ENCODE measurements at regions not wholly inside any gene's neighbourhood (a gene's known extent, or its start where the extent isn't known, plus 50 kb on each side); places are given as distances from the start of the nearest gene placed in this dataset.
A peak's percentile ranks its signal among the peaks of the same experiment; 100 is the strongest.

- DNase-seq: no peak
Measured at GRCh38 chr21:20721151-20721550, 277.1 kb upstream of the NCAM2 start.

DNA sequence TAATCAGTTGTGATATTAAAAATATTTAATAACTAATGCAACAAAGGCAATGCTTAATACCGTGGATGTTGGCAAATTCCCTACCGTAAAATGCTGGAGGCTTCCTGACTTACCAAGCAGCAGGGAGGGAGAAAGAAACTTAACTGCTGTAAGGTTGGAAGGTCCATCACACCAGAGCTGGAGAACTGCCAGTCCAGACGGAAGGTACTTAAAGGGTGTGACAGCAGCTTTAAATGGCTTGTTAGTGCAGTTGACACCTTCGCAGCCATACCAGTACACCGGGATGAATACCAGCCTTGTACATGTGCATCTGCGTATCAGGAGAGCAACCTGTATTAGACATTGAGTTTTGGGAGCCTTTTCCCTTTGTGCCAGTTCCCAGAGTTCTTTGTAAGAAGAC lies 269.5 kb upstream of the NCAM2 start:
- DNase-seq: no peak

DNA sequence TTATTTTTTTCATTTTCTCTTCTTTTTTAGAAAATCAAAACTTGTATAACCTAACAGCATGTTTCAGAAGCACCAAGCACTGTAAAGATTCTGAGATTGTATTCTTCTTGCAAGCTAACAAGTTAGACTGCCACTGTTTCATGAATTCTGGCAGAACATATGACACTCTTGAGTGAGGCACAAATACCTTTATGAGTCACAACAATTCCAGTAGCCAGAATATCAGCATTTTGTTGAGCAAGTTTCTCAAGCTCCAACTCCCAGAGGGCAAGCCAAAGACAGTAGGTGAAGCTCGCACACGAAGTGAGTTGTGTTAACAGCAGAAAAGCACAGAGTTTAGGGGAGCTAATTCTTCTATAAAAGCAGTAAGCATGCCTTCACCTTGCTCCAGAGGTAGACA lies 268.8 kb upstream of the NCAM2 start:
- no peak for DNase-seq

GRCh38 chr21:20730441-20730840 lies 267.8 kb upstream of the NCAM2 start:
- DNase-seq: no peak

DNA sequence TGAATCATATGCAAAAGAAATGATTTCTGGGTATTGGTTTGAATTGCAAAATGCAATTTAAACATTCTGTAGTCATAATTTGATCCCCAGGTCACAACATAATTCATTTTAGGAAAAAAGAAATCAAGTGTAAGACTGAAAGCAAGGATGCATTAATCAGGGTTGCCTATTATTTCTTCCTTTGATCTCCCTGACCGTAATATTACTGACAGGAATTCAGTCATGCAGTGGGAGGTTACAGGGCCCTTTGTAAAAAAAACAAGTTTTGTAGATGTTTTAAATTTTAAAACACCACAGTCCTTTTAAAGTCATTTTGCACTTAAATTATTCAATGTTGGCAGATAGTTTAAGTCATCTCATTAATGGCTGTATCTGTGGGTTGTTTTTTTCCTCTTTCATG lies 263.0 kb upstream of the NCAM2 start:
- DNase-seq: no peak

GRCh38 chr21:20737227-20737913 lies 260.8 kb upstream of the NCAM2 start:
- DNase-seq: no peak

- no peak for DNase-seq
Measured at GRCh38 chr21:20739421-20739820, 258.8 kb upstream of the NCAM2 start.

DNA sequence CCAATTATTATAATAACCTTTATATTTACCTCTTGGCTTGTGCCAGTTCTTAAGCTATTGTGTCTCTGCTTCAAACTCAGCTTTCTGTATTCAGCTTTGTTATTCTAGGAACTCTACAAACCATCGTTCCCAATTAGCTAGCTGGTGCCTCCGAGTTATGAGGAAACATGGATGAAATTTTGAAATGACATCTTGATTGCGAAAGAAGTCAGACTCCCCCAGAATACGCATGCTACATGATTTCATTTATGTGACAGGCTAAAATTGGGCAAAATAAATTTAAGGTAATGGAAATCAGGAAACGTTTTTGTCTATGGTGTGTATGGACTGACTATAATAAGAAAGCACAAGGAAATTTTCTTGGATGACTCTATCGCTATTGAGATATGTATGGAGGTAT lies 256.8 kb upstream of the NCAM2 start:
- no peak for DNase-seq

GRCh38 chr21:20760221-20760620 lies 238.0 kb upstream of the NCAM2 start:
- DNase-seq: no peak

GRCh38 chr21:20774737-20775136 lies 223.5 kb upstream of the NCAM2 start:
- DNase-seq: no peak

DNA sequence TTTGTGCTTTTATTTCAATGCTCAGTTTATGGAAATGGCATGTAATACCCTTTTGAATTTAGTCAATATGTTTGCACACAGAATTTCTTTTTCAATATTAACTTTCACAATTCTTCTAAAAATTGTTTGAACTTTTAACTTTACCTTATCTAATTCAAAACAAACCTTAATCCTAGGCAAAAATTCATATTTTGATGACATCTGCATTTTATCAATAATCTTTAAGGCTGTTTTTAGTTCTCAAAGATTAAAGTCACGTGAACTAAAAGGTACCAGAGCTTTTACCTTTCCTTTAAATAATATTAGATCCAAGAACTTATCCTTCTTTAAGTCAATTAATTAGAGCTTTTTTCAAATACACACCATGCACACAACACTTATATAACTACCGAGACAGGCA lies 218.9 kb upstream of the NCAM2 start:
- no peak for DNase-seq

- no peak for DNase-seq
Measured at GRCh38 chr21:20783611-20784010, 214.6 kb upstream of the NCAM2 start.

- DNase-seq: no peak
Measured at GRCh38 chr21:20789729-20790500, 208.3 kb upstream of the NCAM2 start.

- no peak for DNase-seq
Measured at GRCh38 chr21:20800106-20800505, 198.1 kb upstream of the NCAM2 start.

DNA sequence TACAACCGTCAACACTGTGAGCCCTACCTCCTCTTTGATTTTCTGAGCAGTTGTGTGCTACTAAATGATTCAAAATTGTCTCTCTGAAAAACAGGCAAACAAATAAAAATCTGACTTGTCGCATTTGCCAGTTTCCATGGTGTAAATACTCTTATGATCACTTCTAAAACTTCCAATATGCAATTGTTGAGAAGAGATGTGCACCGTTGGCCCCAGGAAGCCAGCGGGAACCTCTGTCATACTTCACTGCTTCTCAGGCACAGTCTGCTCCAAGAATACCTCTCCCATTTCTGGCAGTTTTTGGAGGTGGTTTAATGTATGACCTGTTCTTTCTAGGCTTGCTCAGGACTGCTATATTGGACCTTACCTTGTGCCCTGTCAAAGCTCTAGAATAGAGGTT lies 196.0 kb upstream of the NCAM2 start:
- DNase-seq: peak; percentile 37

DNA sequence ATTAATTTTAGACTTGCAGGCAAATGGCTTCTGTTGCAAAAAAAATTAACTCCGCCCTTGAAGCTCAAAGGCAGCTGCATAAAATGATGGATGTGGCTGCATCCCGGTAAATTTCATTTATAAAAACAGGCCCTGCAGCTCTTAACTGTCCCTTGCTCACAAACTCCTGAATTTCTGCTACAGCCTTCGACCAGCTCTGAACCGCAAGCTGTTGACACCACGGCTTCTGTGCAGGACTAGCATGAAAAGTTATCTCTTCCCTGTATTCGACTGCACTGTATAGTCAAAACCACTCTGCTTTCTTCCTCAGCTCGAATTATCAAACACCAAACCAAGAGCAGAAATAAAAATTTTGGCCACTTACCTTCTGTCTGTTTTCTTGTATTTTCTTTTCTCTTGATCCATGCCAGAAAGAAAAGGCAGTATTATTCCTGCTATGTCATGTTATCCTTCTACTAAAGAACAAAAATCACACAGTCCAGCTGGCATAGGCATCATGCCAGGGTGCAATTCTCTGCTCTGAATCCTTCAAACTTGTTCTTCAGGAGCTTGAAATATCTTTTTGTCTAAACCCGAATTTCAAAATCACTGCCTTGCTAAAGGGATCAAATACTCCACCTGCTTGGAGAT lies 195.5 kb upstream of the NCAM2 start:
- DNase-seq: peak; percentile 37

GRCh38 chr21:20811702-20812101 lies 186.5 kb upstream of the NCAM2 start:
- no peak for DNase-seq

GRCh38 chr21:20814090-20814489 lies 184.1 kb upstream of the NCAM2 start:
- no peak for DNase-seq

DNA sequence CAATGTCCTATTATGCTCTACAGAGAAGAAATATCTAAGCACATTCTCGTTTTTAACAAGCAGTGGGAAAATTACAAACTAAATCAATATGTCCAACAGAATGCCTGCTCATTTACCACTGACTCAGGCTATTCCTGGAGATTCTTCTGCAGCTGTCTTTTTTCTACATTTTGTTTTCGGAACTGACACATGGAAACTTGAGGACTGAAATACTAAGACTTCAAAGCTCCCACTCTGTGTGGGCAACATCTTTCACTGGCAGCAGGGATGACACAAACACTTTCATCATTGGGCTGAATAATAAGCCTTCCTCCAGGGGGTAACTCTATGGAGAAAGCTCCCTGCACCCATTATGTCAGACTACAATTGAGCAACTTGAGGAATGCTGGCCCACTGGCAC lies 175.5 kb upstream of the NCAM2 start:
- DNase-seq: no peak

DNA sequence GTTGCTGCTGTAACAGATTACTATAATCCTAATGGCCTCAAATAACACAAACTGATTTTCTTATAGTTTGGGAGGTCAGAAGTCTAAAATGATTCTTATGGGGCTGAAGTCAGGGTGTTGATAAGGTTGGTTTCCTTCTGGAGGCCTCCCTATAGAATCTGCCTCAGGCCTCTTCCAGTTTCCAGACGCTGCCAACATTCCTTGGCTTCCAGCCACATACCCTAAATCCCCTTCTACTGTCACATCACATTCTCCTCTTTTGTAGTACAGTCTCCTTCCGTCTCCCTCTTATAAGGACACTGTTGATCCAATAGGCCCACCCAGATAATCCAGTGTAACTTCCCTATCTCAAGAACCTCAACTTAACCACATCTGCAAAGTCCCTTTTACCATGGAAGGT lies 145.3 kb upstream of the NCAM2 start:
- no peak for DNase-seq

DNA sequence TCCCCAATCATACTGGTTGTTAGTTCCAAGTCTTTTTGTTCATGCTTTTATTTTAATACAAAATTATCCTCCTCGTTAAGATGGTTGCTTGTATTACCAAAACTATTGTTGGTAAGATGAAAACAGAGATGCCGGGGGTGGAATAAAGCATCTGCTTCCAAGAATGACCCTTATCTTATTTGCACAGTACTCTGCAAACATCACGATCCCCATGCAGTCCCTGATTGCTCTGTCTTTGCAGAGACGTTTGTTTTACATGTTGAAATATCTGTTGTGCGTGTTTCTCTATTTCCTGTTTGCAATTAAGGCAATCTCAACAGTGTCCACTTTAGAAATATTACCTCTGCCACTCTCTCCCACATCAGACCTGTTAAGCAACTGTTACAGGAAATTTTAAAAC lies 141.3 kb upstream of the NCAM2 start:
- DNase-seq: peak; percentile 93

GRCh38 chr21:20874202-20874601 lies 124.0 kb upstream of the NCAM2 start:
- DNase-seq: no peak

- peak; percentile 19 for DNase-seq
Measured at GRCh38 chr21:20875742-20876141, 122.5 kb upstream of the NCAM2 start.

GRCh38 chr21:20877976-20878375 lies 120.2 kb upstream of the NCAM2 start:
- no peak for DNase-seq
